Stomach (tissue), 4 donors: ENCODE measurements at regions not wholly inside any gene's neighbourhood (a gene's known extent, or its start where the extent isn't known, plus 50 kb on each side); places are given as distances from the start of the nearest gene placed in this dataset.

ENCODE experiments used
- CTCF ChIP-seq, 7 experiments: fragments of 450-650 bp in 4 of 7; fragments of 200-600 bp in 3 of 7; sonication (generic) in 3 of 7; IDR thresholded peaks; one replicate each; pipeline ENCODE4 v1.5.1; 2016 to 2019; ENCODE audit warnings: antibody characterized with exemption in 7 of 7, control low read depth in 2 of 7, mild to moderate bottlenecking in 1 of 7
- POLR2AphosphoS5 ChIP-seq, 3 donors: sonication (generic); formaldehyde crosslinking; IDR thresholded peaks; one replicate each; pipeline ENCODE4 v1.6.1; 2016; ENCODE audit warnings: antibody characterized with exemption in 3 of 3

GRCh38 chr11:82045748-82046457 lies 687.8 kb downstream of the FAM181B start:
- TF ChIP-seq CTCF (IDR thresholded peaks at IDR 0.05) (no peak), POLR2AphosphoS5 (IDR thresholded peaks at IDR 0.05) (no peak)
